ENCODE measurements at regions not wholly inside any gene's neighbourhood (a gene's known extent, or its start where the extent isn't known, plus 50 kb on each side); places are given as distances from the start of the nearest gene placed in this dataset.
"Not testable (repeated sequence)": the region's sequence is repeated elsewhere in the genome, so short reads cannot be mapped to it uniquely, and the experiment has no call there.

DNA sequence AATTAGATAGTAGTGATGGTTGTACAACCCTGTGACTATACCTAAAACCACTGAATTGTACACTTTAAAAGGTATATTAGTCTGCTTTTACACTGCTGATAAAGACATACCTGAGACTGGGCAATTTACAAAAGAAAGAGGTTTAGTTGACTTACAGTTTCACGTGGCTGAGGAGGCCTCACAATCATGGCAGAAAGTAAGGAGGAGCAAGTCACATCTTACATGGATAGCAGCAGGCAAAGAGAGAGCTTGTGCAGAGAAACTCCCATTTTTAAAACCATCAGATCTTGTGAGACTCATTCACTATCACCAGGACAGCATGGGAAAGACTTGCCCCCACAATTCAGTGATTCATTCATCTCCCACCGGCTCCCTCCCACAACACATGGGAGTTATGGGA is 379.9 kb downstream of the RRAGC start:
- TF ChIP-seq, protein P1, sequence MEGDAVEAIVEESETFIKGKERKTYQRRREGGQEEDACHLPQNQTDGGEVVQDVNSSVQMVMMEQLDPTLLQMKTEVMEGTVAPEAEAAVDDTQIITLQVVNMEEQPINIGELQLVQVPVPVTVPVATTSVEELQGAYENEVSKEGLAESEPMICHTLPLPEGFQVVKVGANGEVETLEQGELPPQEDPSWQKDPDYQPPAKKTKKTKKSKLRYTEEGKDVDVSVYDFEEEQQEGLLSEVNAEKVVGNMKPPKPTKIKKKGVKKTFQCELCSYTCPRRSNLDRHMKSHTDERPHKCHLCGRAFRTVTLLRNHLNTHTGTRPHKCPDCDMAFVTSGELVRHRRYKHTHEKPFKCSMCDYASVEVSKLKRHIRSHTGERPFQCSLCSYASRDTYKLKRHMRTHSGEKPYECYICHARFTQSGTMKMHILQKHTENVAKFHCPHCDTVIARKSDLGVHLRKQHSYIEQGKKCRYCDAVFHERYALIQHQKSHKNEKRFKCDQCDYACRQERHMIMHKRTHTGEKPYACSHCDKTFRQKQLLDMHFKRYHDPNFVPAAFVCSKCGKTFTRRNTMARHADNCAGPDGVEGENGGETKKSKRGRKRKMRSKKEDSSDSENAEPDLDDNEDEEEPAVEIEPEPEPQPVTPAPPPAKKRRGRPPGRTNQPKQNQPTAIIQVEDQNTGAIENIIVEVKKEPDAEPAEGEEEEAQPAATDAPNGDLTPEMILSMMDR (conservative IDR thresholded peaks at IDR 0.05) = not testable (repeated sequence)
- TF ChIP-seq ZFX (IDR thresholded peaks at IDR 0.05) = not testable (repeated sequence)
